ENCODE measurements at regions not wholly inside any gene's neighbourhood (a gene's known extent, or its start where the extent isn't known, plus 50 kb on each side); places are given as distances from the start of the nearest gene placed in this dataset.
"Not testable (repeated sequence)": the region's sequence is repeated elsewhere in the genome, so short reads cannot be mapped to it uniquely, and the experiment has no call there.

GRCh38 chr9:89677702-89678395 lies 73.0 kb downstream of the GADD45G start:
- H3K9me3 ChIP-seq (ENCODE audit: low read depth, low read length), result no peaks in the 10 kb centered on the region
- no peak overlapping the region for H3K9ac ChIP-seq (ENCODE audit: insufficient read length)
- H3K27ac ChIP-seq, result no peak overlapping the region
- no peaks in the 10 kb centered on the region for H3K36me3 ChIP-seq (ENCODE audit: insufficient read depth, low read length)
- DNase-seq (ENCODE audit: low read depth, low spot score), result no peak
- TF ChIP-seq FOXP2 (optimal IDR thresholded peaks at IDR 0.05; ENCODE audit: control extremely low read depth, extremely low read length, insufficient read depth) (no peak), POLR2AphosphoS5 (IDR thresholded peaks at IDR 0.05; ENCODE audit: borderline replicate concordance, low read depth, low read length) (no peak), EZH2 (IDR thresholded peaks at IDR 0.05) (no peak)
- H3K4me3 ChIP-seq, result no peak overlapping the region

- no peak overlapping the region for H3K9ac ChIP-seq (ENCODE audit: insufficient read length)
- no peak overlapping the region for H3K4me3 ChIP-seq
- H3K9me3 ChIP-seq (ENCODE audit: low read depth, low read length), result no peaks in the 10 kb centered on the region
- H3K27ac ChIP-seq, result no peak overlapping the region
- no peak for DNase-seq (ENCODE audit: low read depth, low spot score)
- TF ChIP-seq FOXP2 (optimal IDR thresholded peaks at IDR 0.05; ENCODE audit: control extremely low read depth, extremely low read length, insufficient read depth) (no peak), POLR2AphosphoS5 (IDR thresholded peaks at IDR 0.05; ENCODE audit: borderline replicate concordance, low read depth, low read length) (no peak), EZH2 (IDR thresholded peaks at IDR 0.05) (no peak)
- H3K36me3 ChIP-seq (ENCODE audit: insufficient read depth, low read length), result no peaks in the 10 kb centered on the region
These were observed 73.7 kb downstream of the GADD45G start for GRCh38 chr9:89678396-89679015.

GRCh38 chr9:89679016-89679415 lies 74.2 kb downstream of the GADD45G start:
- DNase-seq (ENCODE audit: low read depth, low spot score), result no peak
- no peaks in the 10 kb centered on the region for H3K9me3 ChIP-seq (ENCODE audit: low read depth, low read length)
- no peak overlapping the region for H3K9ac ChIP-seq (ENCODE audit: insufficient read length)
- TF ChIP-seq EZH2 (IDR thresholded peaks at IDR 0.05), result no peak
- no peak for TF ChIP-seq FOXP2 (optimal IDR thresholded peaks at IDR 0.05; ENCODE audit: control extremely low read depth, extremely low read length, insufficient read depth)
- TF ChIP-seq POLR2AphosphoS5 (IDR thresholded peaks at IDR 0.05; ENCODE audit: borderline replicate concordance, low read depth, low read length), result no peak
- H3K4me3 ChIP-seq, result no peak overlapping the region
- no peaks in the 10 kb centered on the region for H3K36me3 ChIP-seq (ENCODE audit: insufficient read depth, low read length)
- H3K27ac ChIP-seq, result no peak overlapping the region

GRCh38 chr9:89679581-89679980 lies 74.8 kb downstream of the GADD45G start:
- H3K36me3 ChIP-seq (ENCODE audit: insufficient read depth, low read length), result no peaks in the 10 kb centered on the region
- H3K9ac ChIP-seq (ENCODE audit: insufficient read length), result no peak overlapping the region
- H3K9me3 ChIP-seq (ENCODE audit: low read depth, low read length), result no peaks in the 10 kb centered on the region
- no peak overlapping the region for H3K27ac ChIP-seq
- no peak overlapping the region for H3K4me3 ChIP-seq
- DNase-seq (ENCODE audit: low read depth, low spot score), result no peak
- no peak for TF ChIP-seq POLR2AphosphoS5 (IDR thresholded peaks at IDR 0.05; ENCODE audit: borderline replicate concordance, low read depth, low read length)
- no peak for TF ChIP-seq FOXP2 (optimal IDR thresholded peaks at IDR 0.05; ENCODE audit: control extremely low read depth, extremely low read length, insufficient read depth)
- TF ChIP-seq EZH2 (IDR thresholded peaks at IDR 0.05), result no peak

GRCh38 chr9:89680547-89681467 lies 76.0 kb downstream of the GADD45G start:
- TF ChIP-seq POLR2AphosphoS5 (IDR thresholded peaks at IDR 0.05; ENCODE audit: borderline replicate concordance, low read depth, low read length), result no peak
- no peak for TF ChIP-seq EZH2 (IDR thresholded peaks at IDR 0.05)
- no peak for TF ChIP-seq FOXP2 (optimal IDR thresholded peaks at IDR 0.05; ENCODE audit: control extremely low read depth, extremely low read length, insufficient read depth)

GRCh38 chr9:89681468-89681859 lies 76.7 kb downstream of the GADD45G start:
- not testable (repeated sequence) for DNase-seq (ENCODE audit: low read depth, low spot score); H3K27ac ChIP-seq; H3K9ac ChIP-seq (ENCODE audit: insufficient read length); H3K36me3 ChIP-seq (ENCODE audit: insufficient read depth, low read length); H3K4me3 ChIP-seq; H3K9me3 ChIP-seq (ENCODE audit: low read depth, low read length)

More at GRCh38 chr9:89680547-89681467, 76.0 kb downstream of the GADD45G start:
- Histone ChIP-seq H3K9me3 (ENCODE audit: low read depth, low read length) (no peaks in the 10 kb centered on the region), H3K9ac (ENCODE audit: insufficient read length) (no peak overlapping the region), H3K4me3 (no peak overlapping the region), H3K36me3 (ENCODE audit: insufficient read depth, low read length) (no peaks in the 10 kb centered on the region), H3K27ac (no peak overlapping the region)
- no peak for DNase-seq (ENCODE audit: low read depth, low spot score)

GRCh38 chr9:89683626-89684025 lies 78.8 kb downstream of the GADD45G start:
- TF ChIP-seq EZH2 (IDR thresholded peaks at IDR 0.05) (no peak), FOXP2 (optimal IDR thresholded peaks at IDR 0.05; ENCODE audit: control extremely low read depth, extremely low read length, insufficient read depth) (no peak), POLR2AphosphoS5 (IDR thresholded peaks at IDR 0.05; ENCODE audit: borderline replicate concordance, low read depth, low read length) (no peak)
- H3K9ac ChIP-seq (ENCODE audit: insufficient read length), result no peak overlapping the region
- H3K4me3 ChIP-seq, result no peak overlapping the region
- no peaks in the 10 kb centered on the region for H3K36me3 ChIP-seq (ENCODE audit: insufficient read depth, low read length)
- no peak for DNase-seq (ENCODE audit: low read depth, low spot score)
- H3K9me3 ChIP-seq (ENCODE audit: low read depth, low read length), result no peaks in the 10 kb centered on the region
- H3K27ac ChIP-seq, result no peak overlapping the region

- no peak overlapping the region for H3K9ac ChIP-seq (ENCODE audit: insufficient read length)
- no peak for DNase-seq (ENCODE audit: low read depth, low spot score)
- H3K9me3 ChIP-seq (ENCODE audit: low read depth, low read length), result no peaks in the 10 kb centered on the region
- no peaks in the 10 kb centered on the region for H3K36me3 ChIP-seq (ENCODE audit: insufficient read depth, low read length)
- no peak overlapping the region for H3K27ac ChIP-seq
- TF ChIP-seq POLR2AphosphoS5 (IDR thresholded peaks at IDR 0.05; ENCODE audit: borderline replicate concordance, low read depth, low read length) (no peak), FOXP2 (optimal IDR thresholded peaks at IDR 0.05; ENCODE audit: control extremely low read depth, extremely low read length, insufficient read depth) (no peak), EZH2 (IDR thresholded peaks at IDR 0.05) (no peak)
- no peak overlapping the region for H3K4me3 ChIP-seq
These were observed 79.4 kb downstream of the GADD45G start for GRCh38 chr9:89684218-89684617.
